Right ventricle myocardium inferior (tissue), 1 donor: ENCODE measurements at regions not wholly inside any gene's neighbourhood (a gene's known extent, or its start where the extent isn't known, plus 50 kb on each side); places are given as distances from the start of the nearest gene placed in this dataset.
A peak's percentile ranks its signal among the peaks of the same experiment; 100 is the strongest.

ENCODE experiments used
- ATAC-seq: fragments of 200-7000 bp; cut with Tn5 transposase; one replicate; pipeline ENCODE4 v1.9.1; 2020; ENCODE audit warnings: mild to moderate bottlenecking, moderate library complexity
- DNase-seq: peaks from one replicate; pipeline ENCODE4 v3.0.0; 2021; ENCODE audit errors: missing footprints
- intact Hi-C: fragments of 100-400 bp; cut with DNase I; formaldehyde crosslinking; loops from one replicate; pipeline ENCODE4 v1.11.0; 2022
- donor health status: DM: no; HTN: yes; CAD: no; lungs with severe emphysema.

DNA sequence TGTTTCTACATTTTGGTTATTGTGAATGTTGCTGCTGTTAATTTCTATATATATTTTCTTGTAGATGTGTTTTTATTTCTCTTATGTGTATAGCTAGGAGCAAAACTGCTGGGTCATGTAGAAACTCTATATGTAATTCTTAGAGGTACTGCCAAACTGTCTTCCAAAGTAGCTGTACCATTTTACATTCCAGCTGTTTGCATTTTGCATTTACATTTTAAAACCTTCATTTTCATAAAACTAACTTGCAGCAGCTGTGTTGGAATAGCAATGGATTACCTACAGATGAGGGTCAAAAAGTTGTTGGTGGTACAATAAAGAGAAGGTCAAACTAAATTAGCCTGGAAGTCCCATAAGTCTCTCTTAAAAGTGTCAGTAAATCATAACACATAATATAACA lies 1109.7 kb downstream of the FLRT2 start:
- intact Hi-C loops, result no loop called here
- ATAC-seq (no peak), DNase-seq (no peak)

DNA sequence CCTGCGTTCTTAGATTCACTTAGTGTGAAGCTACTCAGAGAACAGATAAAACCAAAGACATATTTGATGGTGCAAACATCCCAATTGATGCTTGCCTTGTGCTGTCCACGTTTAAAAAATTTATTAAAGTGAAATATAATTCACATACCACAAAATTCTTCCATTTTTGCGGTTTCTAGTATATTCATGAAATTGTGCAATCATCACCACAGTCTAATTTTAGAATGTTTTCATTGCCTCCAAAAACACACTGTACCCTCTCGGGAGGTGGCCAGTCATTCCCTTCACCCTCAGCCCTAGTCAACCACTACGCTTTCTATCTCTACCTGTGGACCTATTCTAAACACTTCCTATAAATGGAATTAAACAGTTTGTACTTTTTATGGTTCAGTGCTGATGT lies 1109.2 kb downstream of the FLRT2 start:
- no peak for ATAC-seq
- DNase-seq, result no peak
- intact Hi-C loops, result no loop called here

DNA sequence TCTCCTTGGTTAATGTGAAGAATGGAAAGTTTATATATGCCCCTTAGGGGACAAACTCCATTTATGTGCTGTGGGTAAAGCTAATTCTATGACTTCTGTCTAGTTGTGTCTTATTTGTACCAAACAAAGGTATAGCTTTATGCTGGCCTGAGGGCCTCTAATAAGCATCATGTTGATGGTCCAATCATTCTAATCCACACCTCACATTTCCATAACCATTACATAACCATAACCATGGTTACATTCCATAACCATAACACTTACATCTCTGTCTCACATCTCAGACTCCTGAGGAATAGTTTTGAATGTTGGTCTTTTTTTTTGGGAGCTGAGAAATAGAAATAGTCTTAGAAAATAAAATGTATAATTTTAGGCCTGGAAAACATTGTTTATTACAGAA lies 1097.1 kb downstream of the FLRT2 start:
- ATAC-seq (no peak), DNase-seq (no peak)
- intact Hi-C loops, result no loop called here

DNA sequence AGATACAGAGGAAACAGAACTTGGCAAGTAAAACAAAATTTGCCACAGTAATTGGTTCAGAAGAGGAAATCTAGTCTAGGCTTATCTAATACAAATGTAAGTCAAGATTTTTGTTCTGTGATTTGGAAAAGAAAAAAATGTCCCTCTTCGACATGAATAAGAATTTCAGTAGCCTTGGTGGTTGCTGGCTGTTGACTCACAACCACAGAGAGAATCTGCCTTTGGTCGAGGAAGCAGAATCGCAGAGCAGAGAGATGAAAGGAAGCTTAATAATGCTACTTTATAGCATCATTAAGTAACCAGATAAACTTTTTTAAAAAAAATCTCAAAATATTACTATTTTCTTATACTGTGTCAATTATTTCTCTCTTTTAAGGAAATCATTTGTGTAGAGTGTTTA lies 1096.6 kb downstream of the FLRT2 start:
- intact Hi-C loops, result no loop called here
- DNase-seq (no peak), ATAC-seq (no peak)

DNA sequence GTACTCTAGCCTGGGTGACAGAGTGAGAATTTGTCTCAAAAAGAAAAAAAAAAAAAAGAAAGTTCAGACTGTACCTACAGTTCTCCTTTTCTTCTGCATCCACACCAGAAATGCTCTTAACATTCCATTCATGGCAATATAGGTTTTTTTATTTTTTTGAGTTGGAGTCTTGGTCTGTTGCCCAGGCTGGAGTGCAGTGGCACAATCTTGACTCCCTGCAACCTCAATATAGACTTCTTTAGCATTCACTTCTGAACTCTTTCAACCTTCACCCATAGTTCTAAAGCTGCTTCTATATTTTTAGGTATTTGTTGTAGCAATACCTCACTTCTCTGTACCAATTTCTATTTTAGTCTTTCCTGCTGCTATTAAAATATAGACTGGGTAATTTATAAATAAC lies 1095.7 kb downstream of the FLRT2 start:
- ATAC-seq (no peak), DNase-seq (no peak)
- intact Hi-C loops, result no loop called here

DNA sequence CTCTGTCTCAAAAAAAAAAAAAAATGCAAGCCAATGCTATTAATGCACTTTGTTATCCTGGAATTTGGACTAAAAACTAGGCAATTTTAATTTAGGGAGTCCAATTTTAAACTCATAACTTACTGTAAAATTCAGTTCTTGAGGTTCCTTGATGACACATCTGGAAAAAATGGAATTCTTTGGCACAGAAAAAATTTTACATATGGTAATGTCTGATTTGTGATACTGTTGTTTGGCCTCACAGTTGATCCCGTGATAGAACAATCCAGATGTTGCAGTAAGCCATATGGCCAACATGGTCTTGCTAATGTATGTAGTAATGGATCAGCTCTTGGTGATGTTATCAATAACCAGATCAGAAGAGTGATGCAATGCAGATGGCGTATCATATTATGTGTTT lies 1089.8 kb downstream of the FLRT2 start:
- DNase-seq (no peak), ATAC-seq (no peak)
- intact Hi-C loops, result no loop called here

DNA sequence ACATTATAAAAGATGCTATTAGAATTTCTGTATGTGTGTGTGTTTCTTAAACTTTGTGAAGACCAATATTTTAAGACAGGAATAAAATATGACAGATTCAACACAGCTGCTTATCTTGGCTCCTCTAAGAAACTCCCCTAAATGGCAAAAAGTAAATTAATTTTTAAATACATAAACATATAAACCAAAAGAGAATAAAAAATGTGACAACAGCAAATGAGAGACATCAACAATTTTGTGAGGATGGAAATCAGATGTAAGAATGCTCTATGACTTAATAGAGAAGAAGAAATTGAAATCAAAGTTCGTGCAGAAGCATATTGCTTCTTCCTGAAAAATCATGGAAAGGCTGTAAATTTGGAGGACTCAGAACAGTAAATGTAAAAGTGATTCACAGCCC lies 1083.8 kb downstream of the FLRT2 start:
- ATAC-seq, result no peak
- no peak for DNase-seq
- intact Hi-C loops, result no loop called here

DNA sequence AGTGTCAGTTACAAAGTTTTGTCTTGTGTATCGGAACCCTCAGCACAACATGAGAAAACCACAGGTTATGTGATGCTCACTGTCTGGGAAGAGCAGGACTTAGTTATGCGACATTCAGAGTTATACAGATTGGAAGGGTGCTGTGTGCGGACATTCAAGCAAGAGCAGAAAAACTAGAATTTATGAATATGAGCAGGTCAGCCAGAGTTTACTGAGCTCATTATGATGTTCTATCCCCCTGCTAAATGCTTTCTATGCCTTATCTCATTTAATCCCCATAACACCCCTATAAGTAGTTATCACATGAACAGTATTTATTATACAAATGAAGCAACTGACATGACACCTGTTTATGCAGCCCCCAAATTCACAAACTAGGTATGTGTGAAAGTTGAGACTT lies 1083.2 kb downstream of the FLRT2 start:
- intact Hi-C loops, result no loop called here
- ATAC-seq (no peak), DNase-seq (no peak)

DNA sequence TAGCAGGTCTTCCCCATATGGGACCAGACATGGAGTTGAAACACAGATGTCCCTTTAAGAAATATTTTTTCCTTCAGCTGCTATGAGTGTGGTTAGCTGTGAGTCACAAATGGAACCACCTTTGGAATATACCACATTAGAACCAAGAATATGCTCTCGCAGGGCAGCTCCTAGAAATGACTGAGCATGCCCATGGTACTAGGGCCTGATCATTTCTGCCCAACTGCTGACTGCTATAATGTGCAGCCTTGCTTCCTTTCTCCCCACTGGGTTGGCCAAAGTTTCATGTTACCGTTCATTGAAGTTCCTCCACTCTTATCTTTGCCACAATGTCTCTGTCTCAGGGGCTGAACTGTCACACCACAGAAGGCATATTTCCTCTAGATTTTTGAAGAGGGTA lies 1074.6 kb downstream of the FLRT2 start:
- intact Hi-C loops, result no loop called here
- ATAC-seq, result no peak

DNA sequence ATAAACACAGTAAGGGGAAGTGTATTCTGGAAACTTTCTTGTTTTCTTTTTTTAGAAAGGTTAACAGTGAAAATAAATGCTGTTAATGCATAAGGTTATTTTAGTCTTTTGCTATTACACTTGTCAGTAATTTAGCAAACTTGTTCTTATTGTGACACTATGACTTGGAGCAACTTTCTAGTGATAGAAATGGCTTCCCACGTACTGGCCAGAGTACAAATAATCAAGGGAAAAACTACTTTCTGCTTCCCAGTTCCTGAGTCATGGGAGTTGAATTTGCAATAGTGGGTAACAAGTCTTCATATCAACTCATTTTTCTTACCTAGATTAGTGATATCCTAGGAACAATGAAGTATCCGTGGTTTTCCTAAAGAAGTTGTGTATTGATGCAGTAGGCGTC lies 1072.3 kb downstream of the FLRT2 start:
- ATAC-seq, result peak; percentile 69
- no peak for DNase-seq
- intact Hi-C loops, result no loop called here

More for the DNA sequence above, 1074.6 kb downstream of the FLRT2 start:
- DNase-seq, result no peak

DNA sequence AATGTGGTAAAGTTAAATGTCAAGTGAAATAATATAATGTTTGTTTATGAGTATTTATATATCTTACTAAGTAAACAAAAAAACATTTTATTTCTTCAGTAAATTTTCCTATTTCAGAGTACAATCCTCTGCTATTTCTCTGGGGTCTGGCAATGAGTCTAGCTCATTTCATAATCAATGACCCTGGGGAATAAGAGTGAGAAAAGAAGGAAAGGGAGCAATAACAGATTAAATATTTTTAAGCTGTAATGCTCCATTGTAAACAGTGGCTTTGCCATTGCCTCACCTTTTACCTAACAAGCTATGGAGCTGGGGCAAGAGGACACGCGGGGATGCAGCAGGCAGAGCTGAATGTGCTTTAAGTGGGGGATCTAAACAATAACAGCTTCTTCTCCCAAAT lies 1071.9 kb downstream of the FLRT2 start:
- ATAC-seq, result peak; percentile 73
- no peak for DNase-seq
- intact Hi-C loops, result no loop called here

DNA sequence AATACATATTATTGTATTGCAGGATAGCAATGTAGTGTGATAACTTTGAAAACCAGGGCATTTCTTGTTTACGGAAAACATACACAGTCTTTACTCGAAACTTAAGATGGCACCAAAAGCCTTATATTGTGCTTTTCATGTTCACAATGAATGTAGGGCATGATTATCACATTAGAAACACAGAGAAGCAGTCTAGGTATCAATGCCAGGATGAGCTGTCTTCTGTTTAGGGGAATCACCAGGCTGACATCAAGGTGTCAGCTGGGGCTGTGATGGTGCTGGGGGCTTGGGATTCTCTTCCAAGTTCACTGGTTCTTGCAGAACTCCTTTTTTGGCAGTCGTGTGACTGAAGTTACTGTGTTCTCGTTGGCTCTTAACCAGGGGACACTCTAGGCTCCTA lies 1067.3 kb downstream of the FLRT2 start:
- DNase-seq, result no peak
- no peak for ATAC-seq
- intact Hi-C loops, result no loop called here

DNA sequence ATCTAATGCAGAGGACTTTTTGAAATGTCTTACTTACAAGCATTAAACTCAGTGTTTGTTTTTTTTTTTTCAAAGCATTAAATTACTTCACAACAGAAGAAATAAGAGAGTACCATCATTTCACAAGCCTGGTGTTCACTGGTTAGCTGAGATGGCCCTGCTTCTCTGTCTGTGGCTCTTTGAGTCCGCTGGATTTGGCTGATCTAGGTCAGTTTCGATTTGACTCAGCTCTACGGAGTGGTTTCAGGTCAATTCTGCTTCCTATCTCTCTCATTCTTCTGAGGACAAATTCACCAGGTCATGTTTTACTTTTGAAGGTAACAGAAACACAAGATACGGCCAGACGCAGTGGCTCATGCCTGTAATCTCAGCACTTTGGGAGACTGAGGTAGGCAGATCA lies 1066.1 kb downstream of the FLRT2 start:
- ATAC-seq (no peak), DNase-seq (no peak)
- intact Hi-C loops, result no loop called here

DNA sequence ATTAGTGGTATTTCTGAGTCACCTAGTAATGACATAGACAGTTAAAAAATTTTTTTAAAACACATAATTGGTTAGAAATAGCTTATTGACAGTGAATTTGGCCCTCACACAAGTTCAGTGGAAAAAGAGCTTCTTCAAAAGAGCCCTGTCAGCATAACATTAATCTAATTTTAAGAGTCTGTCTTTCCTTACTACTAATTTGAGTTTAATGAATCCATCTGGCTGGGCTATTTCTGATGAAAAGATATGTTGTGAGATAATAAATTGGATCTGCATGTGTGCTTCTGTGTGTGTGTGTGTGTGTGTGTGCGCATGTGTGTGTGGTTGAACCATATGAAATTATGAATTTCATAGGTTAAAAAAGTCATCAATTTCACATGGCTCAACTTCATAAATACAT lies 1045.2 kb downstream of the FLRT2 start:
- intact Hi-C loops, result no loop called here
- no peak for ATAC-seq
- no peak for DNase-seq

DNA sequence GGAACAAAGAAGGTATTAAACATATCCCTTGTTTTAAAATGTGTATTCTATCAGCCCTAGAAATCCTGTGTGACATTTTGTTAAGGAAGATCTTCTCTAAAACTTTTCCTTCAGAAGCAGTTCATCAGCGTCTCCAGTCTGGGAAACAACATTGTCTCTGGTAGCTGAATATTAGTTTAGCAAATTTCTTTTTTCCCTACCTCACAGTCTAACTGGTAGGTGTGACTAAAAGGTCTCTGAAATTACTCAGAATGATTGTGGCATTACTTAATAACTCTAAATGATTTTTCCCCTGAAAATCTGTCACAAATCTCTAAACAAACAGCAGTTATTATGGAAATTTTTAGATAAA lies 1044.8 kb downstream of the FLRT2 start:
- ATAC-seq (no peak), DNase-seq (no peak)
- intact Hi-C loops, result no loop called here

DNA sequence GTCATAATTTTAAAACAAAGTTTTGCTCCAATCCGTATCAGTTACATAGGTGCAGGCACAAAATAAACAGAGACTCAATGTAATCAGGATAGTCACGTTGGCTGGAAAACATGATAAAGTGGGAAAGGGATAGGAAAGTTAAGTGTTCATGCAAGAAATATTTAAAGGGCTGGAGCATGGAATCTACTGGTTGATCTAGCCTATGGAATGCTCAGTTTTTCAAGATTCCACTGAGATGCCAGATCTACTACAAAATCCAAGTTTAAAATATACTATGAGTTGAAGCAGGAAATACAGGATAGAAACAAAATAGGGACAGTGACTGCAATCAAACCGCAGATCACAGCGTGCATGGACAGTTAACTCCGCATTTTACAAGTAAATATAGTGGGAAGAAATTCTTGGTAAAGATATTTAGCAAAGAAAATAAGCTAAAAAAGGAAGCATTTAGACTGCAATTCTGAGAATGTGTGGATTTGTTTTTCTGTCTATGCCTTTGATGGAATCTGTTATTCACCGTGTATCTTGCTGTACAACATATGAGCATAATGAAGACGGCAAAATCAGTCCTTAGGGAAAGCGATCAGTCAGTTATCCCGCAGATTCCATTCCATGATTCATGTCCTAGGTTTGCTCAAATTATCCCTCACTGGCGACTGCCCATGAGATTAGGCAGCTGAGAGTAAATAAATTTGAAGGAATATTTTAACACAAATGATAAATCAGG lies 1044.3 kb downstream of the FLRT2 start:
- DNase-seq (no peak), ATAC-seq (no peak)
- intact Hi-C loops, result no loop called here

DNA sequence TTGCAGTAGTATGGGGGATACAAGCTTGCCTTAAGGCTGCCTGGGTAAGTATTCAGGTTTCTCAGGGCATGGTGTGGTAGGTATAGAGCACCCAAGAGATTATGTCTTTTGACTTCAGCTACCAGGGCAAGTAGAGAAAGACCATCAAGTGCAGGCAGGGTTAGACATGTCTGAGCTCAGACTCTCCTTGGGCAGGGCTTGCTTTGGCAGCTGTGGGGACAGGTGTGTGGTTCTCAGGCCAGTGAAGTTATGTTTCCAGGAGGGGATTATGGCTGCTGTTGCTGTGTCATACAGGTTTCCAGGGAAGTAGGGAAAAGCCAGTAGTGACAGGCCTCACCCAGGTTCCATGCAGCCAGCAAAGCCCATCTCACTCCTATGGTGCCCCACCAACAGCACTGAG lies 1040.4 kb downstream of the FLRT2 start:
- ATAC-seq, result no peak
- intact Hi-C loops, result no loop called here
- DNase-seq, result no peak

DNA sequence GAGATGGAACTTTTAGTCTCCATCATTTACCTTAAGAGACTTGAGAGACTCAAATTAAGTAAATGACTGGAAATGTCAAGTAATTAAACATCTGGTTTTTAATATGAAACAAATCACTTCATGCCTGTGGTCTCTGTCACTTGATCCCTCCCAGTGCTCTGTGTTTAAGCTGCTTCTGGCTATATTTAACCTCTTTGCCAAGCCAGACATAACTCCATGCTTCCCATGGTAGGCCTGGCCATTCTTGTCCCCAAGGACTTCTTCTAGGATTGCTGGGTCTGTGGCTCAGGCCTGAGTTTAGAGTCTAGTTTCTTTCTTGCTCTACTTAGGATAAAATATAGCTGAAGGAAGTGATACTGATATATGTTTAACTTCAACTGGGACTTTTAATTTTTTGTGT lies 1013.6 kb downstream of the FLRT2 start:
- DNase-seq (no peak), ATAC-seq (no peak)
- intact Hi-C loops, result no loop called here

DNA sequence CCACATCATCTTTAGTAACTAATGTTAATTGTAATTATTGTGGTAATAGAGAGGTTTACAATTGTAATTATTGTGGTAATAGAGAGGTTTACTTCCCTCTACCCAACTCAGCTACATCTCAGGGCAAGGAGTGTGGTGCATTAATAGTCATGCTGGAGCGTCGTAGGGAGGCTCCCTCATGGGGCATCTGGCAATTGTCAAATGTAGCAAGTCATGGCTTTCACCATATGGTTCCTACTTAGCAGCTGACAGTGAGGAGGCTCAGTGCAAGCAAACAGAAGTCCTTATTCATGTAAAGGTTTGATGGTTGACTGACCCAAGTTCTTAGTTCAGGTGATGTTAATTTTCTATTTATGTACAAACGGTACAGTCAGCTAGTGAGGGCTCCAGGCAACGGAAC lies 1012.0 kb downstream of the FLRT2 start:
- DNase-seq (no peak), ATAC-seq (no peak)
- intact Hi-C loops, result no loop called here

DNA sequence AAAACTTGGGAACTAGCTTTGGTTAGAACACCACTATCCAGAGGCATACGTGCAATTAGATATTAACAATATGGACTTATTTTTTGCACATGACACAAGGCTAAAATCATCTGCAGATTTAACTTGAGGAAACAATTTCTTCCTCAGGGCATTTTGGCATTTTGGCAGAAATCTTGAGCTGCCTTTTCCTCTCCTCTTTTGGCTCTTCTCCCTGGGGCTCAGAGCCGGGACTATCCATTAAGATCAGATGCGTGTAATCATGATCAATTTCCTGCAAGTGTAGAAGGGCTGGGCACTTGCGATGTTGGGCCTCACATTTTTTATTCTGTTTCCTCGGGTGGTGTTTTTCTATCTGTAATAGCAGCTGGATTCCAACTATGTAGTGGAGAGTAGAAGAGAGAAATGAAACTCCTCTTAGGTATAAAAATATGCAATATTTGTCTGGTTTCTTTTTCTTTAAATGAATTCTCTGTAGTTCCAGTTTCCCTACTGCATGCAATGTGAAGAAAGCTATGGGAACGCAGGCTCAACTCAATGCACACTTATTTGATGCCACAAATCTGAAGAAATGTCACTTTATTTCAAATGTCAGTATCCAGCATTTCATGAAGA lies 1010.8 kb downstream of the FLRT2 start:
- no peak for ATAC-seq
- intact Hi-C loops, result no loop called here
- no peak for DNase-seq

DNA sequence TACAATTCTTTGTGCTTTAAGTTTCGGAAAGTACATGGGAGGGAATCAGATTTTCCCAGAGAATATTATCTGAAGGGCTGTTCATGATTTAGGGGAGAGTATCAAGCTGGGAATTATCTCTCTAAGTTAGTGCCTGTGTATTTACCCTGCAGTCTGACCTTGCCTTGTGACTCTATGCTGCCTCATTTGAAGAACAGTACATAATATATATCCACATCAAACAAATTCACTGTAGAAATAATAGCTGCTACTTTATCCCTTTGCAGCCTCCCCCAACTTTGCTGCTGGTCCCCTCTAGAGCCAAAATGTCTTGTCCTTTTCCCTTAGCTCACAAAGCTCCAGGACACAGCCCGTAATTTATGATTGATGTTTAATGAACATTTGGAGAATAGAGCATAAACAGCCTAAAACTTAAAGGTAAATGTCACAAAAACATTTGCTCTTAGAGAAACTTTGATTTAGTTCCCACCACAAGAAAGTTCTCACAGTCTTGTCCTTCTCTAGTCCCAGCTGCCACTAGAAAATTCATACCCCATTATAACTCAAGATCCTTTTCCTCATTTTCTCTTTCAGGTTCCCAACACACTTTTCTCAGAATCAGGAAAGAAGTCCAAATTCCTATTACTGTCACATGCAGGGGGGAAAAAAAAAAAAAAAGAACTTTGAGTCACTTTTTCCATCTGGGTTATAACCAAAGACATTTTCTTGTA lies 1009.6 kb downstream of the FLRT2 start:
- intact Hi-C loops, result no loop called here
- DNase-seq, result no peak
- no peak for ATAC-seq
